ENCODE measurements at regions not wholly inside any gene's neighbourhood (a gene's known extent, or its start where the extent isn't known, plus 50 kb on each side); places are given as distances from the start of the nearest gene placed in this dataset.
"Not testable (repeated sequence)": the region's sequence is repeated elsewhere in the genome, so short reads cannot be mapped to it uniquely, and the experiment has no call there.

GRCh38 chr20:57108742-57109570, 157.5 kb downstream of the BMP7 start:
- no peak overlapping the region for H3K4me3 ChIP-seq (ENCODE audit: low read depth, low read length, poor library complexity, severe bottlenecking)
- H2AFZ ChIP-seq (ENCODE audit: low read length), result no peak overlapping the region
- no peaks in the 10 kb centered on the region for H3K79me2 ChIP-seq (ENCODE audit: insufficient read depth, low read length)
- H3K4me2 ChIP-seq (ENCODE audit: low read length), result no peak overlapping the region
- H3K4me1 ChIP-seq (ENCODE audit: insufficient read depth, low read length, severe bottlenecking), result peaks cover 9% of the 10 kb centered on the region
- no peaks in the 10 kb centered on the region for H3F3A ChIP-seq (ENCODE audit: insufficient read depth, low read length)
- H3K27ac ChIP-seq (ENCODE audit: low read depth, low read length, poor library complexity, severe bottlenecking), result no peak overlapping the region
- peaks cover 3% of the 10 kb centered on the region; the same call in 1 of the 2 replicates for H3K27me3 ChIP-seq (ENCODE audit: insufficient read depth, low read length)
- H3K36me3 ChIP-seq (ENCODE audit: insufficient read depth, low read length), result no peaks in the 10 kb centered on the region
- TF ChIP-seq CTCF (IDR thresholded peaks at IDR 0.05; ENCODE audit: low read length) (no peak), EZH2 (IDR thresholded peaks at IDR 0.05; ENCODE audit: borderline replicate concordance, low read length) (no peak)
- no peaks in the 10 kb centered on the region for H3K9me3 ChIP-seq (ENCODE audit: low read length)
- no peaks in the 10 kb centered on the region for H3K9me2 ChIP-seq (ENCODE audit: low read depth, low read length)
- no peak overlapping the region for H3K9ac ChIP-seq (ENCODE audit: low read length)
- no peaks in the 10 kb centered on the region for H4K20me1 ChIP-seq (ENCODE audit: insufficient read depth, low read length)

GRCh38 chr20:57109571-57109953, 156.9 kb downstream of the BMP7 start:
- no peaks in the 10 kb centered on the region for H3K36me3 ChIP-seq (ENCODE audit: insufficient read depth, low read length)
- peaks cover 9% of the 10 kb centered on the region for H3K4me1 ChIP-seq (ENCODE audit: insufficient read depth, low read length, severe bottlenecking)
- no peaks in the 10 kb centered on the region for H4K20me1 ChIP-seq (ENCODE audit: insufficient read depth, low read length)
- no peaks in the 10 kb centered on the region for H3F3A ChIP-seq (ENCODE audit: insufficient read depth, low read length)
- H3K4me3 ChIP-seq (ENCODE audit: low read depth, low read length, poor library complexity, severe bottlenecking), result no peak overlapping the region
- no peaks in the 10 kb centered on the region for H3K9me2 ChIP-seq (ENCODE audit: low read depth, low read length)
- no peak overlapping the region for H3K27ac ChIP-seq (ENCODE audit: low read depth, low read length, poor library complexity, severe bottlenecking)
- peaks cover 3% of the 10 kb centered on the region; the same call in 1 of the 2 replicates for H3K27me3 ChIP-seq (ENCODE audit: insufficient read depth, low read length)
- no peaks in the 10 kb centered on the region for H3K9me3 ChIP-seq (ENCODE audit: low read length)
- no peak overlapping the region for H2AFZ ChIP-seq (ENCODE audit: low read length)
- no peak for TF ChIP-seq CTCF (IDR thresholded peaks at IDR 0.05; ENCODE audit: low read length)
- no peak for TF ChIP-seq EZH2 (IDR thresholded peaks at IDR 0.05; ENCODE audit: borderline replicate concordance, low read length)
- no peak overlapping the region for H3K4me2 ChIP-seq (ENCODE audit: low read length)
- no peaks in the 10 kb centered on the region for H3K79me2 ChIP-seq (ENCODE audit: insufficient read depth, low read length)
- no peak overlapping the region for H3K9ac ChIP-seq (ENCODE audit: low read length)

GRCh38 chr20:57110121-57111027, 156.1 kb downstream of the BMP7 start:
- not testable (repeated sequence) for H3K27ac ChIP-seq (ENCODE audit: low read depth, low read length, poor library complexity, severe bottlenecking); H3K4me3 ChIP-seq (ENCODE audit: low read depth, low read length, poor library complexity, severe bottlenecking); H3K79me2 ChIP-seq (ENCODE audit: insufficient read depth, low read length); H3K9me2 ChIP-seq (ENCODE audit: low read depth, low read length); H3K36me3 ChIP-seq (ENCODE audit: insufficient read depth, low read length); H3K4me1 ChIP-seq (ENCODE audit: insufficient read depth, low read length, severe bottlenecking); H3K4me2 ChIP-seq (ENCODE audit: low read length); H3K27me3 ChIP-seq (ENCODE audit: insufficient read depth, low read length); H2AFZ ChIP-seq (ENCODE audit: low read length); H3K9ac ChIP-seq (ENCODE audit: low read length); H3F3A ChIP-seq (ENCODE audit: insufficient read depth, low read length); H4K20me1 ChIP-seq (ENCODE audit: insufficient read depth, low read length); H3K9me3 ChIP-seq (ENCODE audit: low read length)
